A549 (cell line): ENCODE measurements at regions not wholly inside any gene's neighbourhood (a gene's known extent, or its start where the extent isn't known, plus 50 kb on each side); places are given as distances from the start of the nearest gene placed in this dataset.

Source experiments
- ATAC-seq, 2 experiments: fragments of 200-7000 bp in 1 of 2; fragments of >200 bp in 1 of 2; cut with Nextera tagmentation in 1 of 2; cut with Tn5 transposase in 1 of 2; 3 replicates each; pipeline versions ENCODE4 v1.8.0 to v1.9.1; 2018 to 2020; ENCODE audit warnings: mild to moderate bottlenecking in 1 of 2, moderate library complexity in 1 of 2
- CTCF ChIA-PET: fragments of 300-600 bp; sonication (Branson Sonifier 250); formaldehyde crosslinking; extraction: SDS; loops from one replicate; lab custom pipeline; 2021; ENCODE audit warnings: antibody characterized with exemption, inconsistent platforms; lab: Yijun Ruan, JAX
- POLR2A ChIA-PET: fragments of 350-600 bp; formaldehyde crosslinking; extraction: SDS; loops from one replicate; lab custom pipeline; 2021; ENCODE audit warnings: antibody characterized with exemption, inconsistent platforms; lab: Yijun Ruan, JAX
- DNase-seq, 2 experiments: peaks; one replicate each; pipeline versions ENCODE4 v3.0.0 to v3.0.0-alpha.2; 2011 to 2016; ENCODE audit warnings: low read depth in 1 of 2, low spot score in 1 of 2
- FAIRE-seq: peaks from 2 replicates; lab custom pipeline; 2011; peaks lifted over from hg19 to GRCh38; lab: Jason Lieb, UNC
- H3K27ac ChIP-seq, 2 experiments: fragments of >200 bp; sonication (Bioruptor Twin); formaldehyde crosslinking; 3 replicates each; pipeline ENCODE4 v1.5.1; 2016 to 2017
- H3K4me1 ChIP-seq: fragments of >200 bp; sonication (Bioruptor Twin); formaldehyde crosslinking; 3 replicates; pipeline ENCODE4 v1.6.1; 2016
- H3K4me2 ChIP-seq: fragments of >200 bp; sonication (Bioruptor Twin); formaldehyde crosslinking; 3 replicates; pipeline ENCODE4 v1.6.1; 2016
- H3K4me3 ChIP-seq: fragments of >200 bp; sonication (Bioruptor Twin); formaldehyde crosslinking; 3 replicates; pipeline ENCODE4 v1.5.1; 2016
- H3K9me3 ChIP-seq: fragments of >200 bp; sonication (Bioruptor Twin); formaldehyde crosslinking; 3 replicates; pipeline ENCODE4 v1.6.1; 2016
- BCL3 ChIP-seq: fragments of >200 bp; sonication (Bioruptor Twin); formaldehyde crosslinking; IDR thresholded peaks from 3 replicates; pipeline ENCODE4 v1.6.1; 2016
- BHLHE40 ChIP-seq: IDR thresholded peaks from 2 replicates; pipeline ENCODE4 v1.6.1; 2012; ENCODE audit warnings: low read depth, low read length, inconsistent platforms
- CBX2 ChIP-seq: fragments of 200-600 bp; sonication (generic); IDR thresholded peaks from 2 replicates; pipeline ENCODE4 v1.6.1; 2016; ENCODE audit warnings: low read depth, mild to moderate bottlenecking, borderline replicate concordance
- CHD4 ChIP-seq: fragments of 200-600 bp; sonication (generic); IDR thresholded peaks from 2 replicates; pipeline ENCODE4 v1.6.1; 2016; ENCODE audit warnings: antibody characterized with exemption, mild to moderate bottlenecking, borderline replicate concordance
- E2F6 ChIP-seq: IDR thresholded peaks from 2 replicates; pipeline ENCODE4 v1.6.1; 2012; ENCODE audit warnings: low read depth, borderline replicate concordance
- EHF ChIP-seq: fragments of 250-450 bp; sonication (Bioruptor Pico); IDR thresholded peaks from 2 replicates; pipeline ENCODE4 v1.5.0; 2020; ENCODE audit warnings: mild to moderate bottlenecking
- EP300 ChIP-seq, 2 experiments: fragments of >200 bp; sonication (Bioruptor Twin); formaldehyde crosslinking; IDR thresholded peaks; 2 replicates in 1 of 2; 3 replicates in 1 of 2; pipeline ENCODE4 v1.6.1; 2016 to 2017
- FOSB ChIP-seq: fragments of 250-450 bp; sonication (Bioruptor Pico); IDR thresholded peaks from 2 replicates; pipeline ENCODE4 v1.5.0; 2020; ENCODE audit warnings: mild to moderate bottlenecking, moderate library complexity
- FOSL2 ChIP-seq, 2 experiments: fragments of 450-650 bp in 1 of 2; fragments of >200 bp in 1 of 2; sonication (Bioruptor Twin) in 1 of 2; formaldehyde crosslinking; IDR thresholded peaks; 2 replicates each; pipeline versions ENCODE4 v1.5.0 to v1.6.1; 2016 to 2020; ENCODE audit warnings: mild to moderate bottlenecking in 1 of 2, moderate library complexity in 1 of 2
- FOXS1 ChIP-seq: fragments of 250-450 bp; sonication (Bioruptor Pico); IDR thresholded peaks from 2 replicates; pipeline ENCODE4 v1.5.0; 2020; ENCODE audit warnings: mild to moderate bottlenecking, moderate library complexity
- GATA3 ChIP-seq: IDR thresholded peaks from 2 replicates; pipeline ENCODE4 v1.6.1; 2012; ENCODE audit warnings: borderline replicate concordance
- HDAC2 ChIP-seq: fragments of 200-600 bp; sonication (generic); IDR thresholded peaks from 2 replicates; pipeline ENCODE4 v1.6.1; 2016
- HEYL ChIP-seq: fragments of 250-450 bp; sonication (Bioruptor Pico); IDR thresholded peaks from 2 replicates; pipeline ENCODE4 v1.8.0; 2021; ENCODE audit warnings: mild to moderate bottlenecking, moderate library complexity
- HOXB13 ChIP-seq: fragments of 250-450 bp; sonication (Bioruptor Pico); IDR thresholded peaks from 2 replicates; pipeline ENCODE4 v1.5.0; 2020; ENCODE audit warnings: low read depth, mild to moderate bottlenecking, moderate library complexity
- JUN ChIP-seq, 2 experiments: fragments of >200 bp; sonication (Bioruptor Twin); formaldehyde crosslinking; IDR thresholded peaks; 2 replicates in 1 of 2; 3 replicates in 1 of 2; pipeline ENCODE4 v1.6.1; 2016 to 2017
- MAFK ChIP-seq: fragments of 450-650 bp; IDR thresholded peaks from 2 replicates; pipeline ENCODE4 v1.6.1; 2014; ENCODE audit not compliant: partially characterized antibody
- POLR2A ChIP-seq: IDR thresholded peaks from 2 replicates; pipeline ENCODE4 v1.6.1; 2012; ENCODE audit warnings: mild to moderate bottlenecking, low read length
- POLR2AphosphoS2 ChIP-seq: conservative IDR thresholded peaks from 2 replicates; pipeline ENCODE4 v1.6.1; 2012; ENCODE audit warnings: low read length, improper control_type of control experiment, inconsistent platforms
- RAD21 ChIP-seq, 2 experiments: fragments of >200 bp in 1 of 2; sonication (Bioruptor Twin) in 1 of 2; formaldehyde crosslinking in 1 of 2; IDR thresholded peaks in 1 of 2; conservative IDR thresholded peaks in 1 of 2; 2 replicates in 1 of 2; 3 replicates in 1 of 2; pipeline ENCODE4 v1.6.1; 2012 to 2018; ENCODE audit warnings: inconsistent platforms in 1 of 2
- RCOR1 ChIP-seq: fragments of 150-350 bp; IDR thresholded peaks from 2 replicates; pipeline ENCODE4 v1.6.1; 2014; ENCODE audit warnings: antibody characterized with exemption, low read length, low read depth
- RFX5 ChIP-seq: fragments of 450-650 bp; IDR thresholded peaks from 2 replicates; pipeline ENCODE4 v1.7.1; 2014; ENCODE audit warnings: antibody characterized with exemption, mild to moderate bottlenecking, moderate library complexity
- RNF2 ChIP-seq: fragments of 200-600 bp; sonication (generic); IDR thresholded peaks from 2 replicates; pipeline ENCODE4 v1.6.1; 2016; ENCODE audit warnings: low read depth, mild to moderate bottlenecking, antibody characterized with exemption, moderate library complexity, borderline replicate concordance
- SMC3 ChIP-seq: fragments of >200 bp; sonication (Bioruptor Twin); formaldehyde crosslinking; IDR thresholded peaks from 3 replicates; pipeline ENCODE4 v1.6.1; 2018; ENCODE audit warnings: inconsistent platforms
- SREBF2 ChIP-seq: fragments of 450-650 bp; IDR thresholded peaks from 2 replicates; pipeline ENCODE4 v1.6.1; 2014; ENCODE audit warnings: mild to moderate bottlenecking, moderate library complexity
- TP53 ChIP-seq: fragments of 250-450 bp; sonication (Bioruptor Pico); IDR thresholded peaks from 2 replicates; pipeline ENCODE4 v1.5.0; 2021; ENCODE audit warnings: mild to moderate bottlenecking, moderate library complexity
- ZC3H11A ChIP-seq: fragments of 450-650 bp; IDR thresholded peaks from 2 replicates; pipeline ENCODE4 v1.6.1; 2014; ENCODE audit warnings: antibody characterized with exemption, mild to moderate bottlenecking
- ZFP36 ChIP-seq: fragments of 450-650 bp; IDR thresholded peaks from 2 replicates; pipeline ENCODE4 v1.6.1; 2014; ENCODE audit warnings: borderline replicate concordance; ENCODE audit not compliant: partially characterized antibody
- WGBS: methylation state at CpG from one replicate; pipeline ENCODE4 v1.1.6; 2017; ENCODE audit errors: missing lambda C conversion rate; 5-methylcytosine and 5-hydroxymethylcytosine counted together

- TF ChIP-seq FOSB (CRISPR knock-in tag) (no peak), POLR2AphosphoS2 (no peak), HOXB13 (CRISPR knock-in tag) (no peak), ZC3H11A (no peak), E2F6 (no peak), SREBF2 (no peak)
These were observed 230.5 kb downstream of the ESM1 start (continued) for GRCh38 chr5:54754878-54755277.

- Histone ChIP-seq H3K4me2 (no peak overlapping the region), H3K4me1 (no peaks in the 10 kb centered on the region), H3K9me3 (peaks cover 7% of the 10 kb centered on the region; the same call in 1 of the 3 replicates), H3K4me3 (no peak overlapping the region), H3K27ac (no peak overlapping the region)
- no peak for TF ChIP-seq JUN (IDR thresholded peaks at IDR 0.05)
- no peak for TF ChIP-seq HOXB13 (CRISPR knock-in tag)
- TF ChIP-seq POLR2A, result no peak
- TF ChIP-seq RFX5, result no peak
- no peak for TF ChIP-seq TP53 (CRISPR knock-in tag)
- no peak for TF ChIP-seq RNF2
- DNase-seq, result no peak
- no peak for ATAC-seq
- 60% methylated on average over 7 of the region's 7 CpGs for WGBS
- ChIA-PET CTCF (no interaction called here), POLR2A (no interaction called here)
- FAIRE-seq, result no peak
These were observed 231.0 kb downstream of the ESM1 start for GRCh38 chr5:54754420-54754819.

GRCh38 chr5:54753753-54754152 lies 231.6 kb downstream of the ESM1 start:
- H3K4me1 ChIP-seq, result no peaks in the 10 kb centered on the region
- ChIA-PET CTCF (interaction anchor here (1.0 kb wide), 1 partner anchor 9 kb away, joined by 3 read pairs; no protein-coding TSS in a partner anchor), POLR2A (interaction anchor here (0.7 kb wide), 1 partner anchor 444 kb away, joined by 3 read pairs; the partner anchor contains the start of gene ARL15)
- no peak overlapping the region for H3K4me3 ChIP-seq
- 13% methylated on average over 1 of the region's 1 CpG for WGBS
- no peak for FAIRE-seq
- no peak for ATAC-seq
- peaks cover 7% of the 10 kb centered on the region; the same call in 1 of the 3 replicates for H3K9me3 ChIP-seq
- no peak overlapping the region for H3K4me2 ChIP-seq
- H3K27ac ChIP-seq, result no peak overlapping the region
- DNase-seq, result no peak
- TF ChIP-seq FOSB (CRISPR knock-in tag), result no peak
- TF ChIP-seq FOXS1, result no peak
- no peak for TF ChIP-seq RAD21 (conservative IDR thresholded peaks at IDR 0.05 in 1 of 2, IDR thresholded peaks at IDR 0.05 in 1 of 2)
- no peak for TF ChIP-seq EHF
- no peak for TF ChIP-seq TP53 (CRISPR knock-in tag)
- TF ChIP-seq E2F6, result no peak
- no peak for TF ChIP-seq BHLHE40
- TF ChIP-seq RNF2, result no peak
- TF ChIP-seq FOSL2 (IDR thresholded peaks at IDR 0.05), result no peak
- no peak for TF ChIP-seq FOSL2 (CRISPR knock-in tag; IDR thresholded peaks at IDR 0.05)

- Histone ChIP-seq H3K9me3 (peaks cover 7% of the 10 kb centered on the region; the same call in 1 of the 3 replicates), H3K4me2 (no peak overlapping the region), H3K4me1 (no peaks in the 10 kb centered on the region), H3K27ac (no peak overlapping the region), H3K4me3 (no peak overlapping the region)
- CTCF ChIA-PET, result interaction anchor here (1.0 kb wide), 1 partner anchor 8 kb away, joined by 3 read pairs; no protein-coding TSS in a partner anchor
- WGBS, result 21% methylated on average over 4 of the region's 4 CpGs
- no peak for FAIRE-seq
- ATAC-seq, result no peak
- POLR2A ChIA-PET, result no interaction called here
- no peak for DNase-seq
- TF ChIP-seq HOXB13 (CRISPR knock-in tag) (no peak), SMC3 (no peak), GATA3 (no peak), HDAC2 (no peak), EP300 (IDR thresholded peaks at IDR 0.05) (no peak), ZC3H11A (no peak), BCL3 (no peak), CBX2 (no peak), RCOR1 (no peak), HEYL (CRISPR knock-in tag) (no peak), MAFK (no peak), ZFP36 (no peak), E2F6 (no peak), CHD4 (no peak)
These were observed 232.4 kb downstream of the ESM1 start for GRCh38 chr5:54753034-54753433.
